ENCODE measurements at regions not wholly inside any gene's neighbourhood (a gene's known extent, or its start where the extent isn't known, plus 50 kb on each side); places are given as distances from the start of the nearest gene placed in this dataset.

DNA sequence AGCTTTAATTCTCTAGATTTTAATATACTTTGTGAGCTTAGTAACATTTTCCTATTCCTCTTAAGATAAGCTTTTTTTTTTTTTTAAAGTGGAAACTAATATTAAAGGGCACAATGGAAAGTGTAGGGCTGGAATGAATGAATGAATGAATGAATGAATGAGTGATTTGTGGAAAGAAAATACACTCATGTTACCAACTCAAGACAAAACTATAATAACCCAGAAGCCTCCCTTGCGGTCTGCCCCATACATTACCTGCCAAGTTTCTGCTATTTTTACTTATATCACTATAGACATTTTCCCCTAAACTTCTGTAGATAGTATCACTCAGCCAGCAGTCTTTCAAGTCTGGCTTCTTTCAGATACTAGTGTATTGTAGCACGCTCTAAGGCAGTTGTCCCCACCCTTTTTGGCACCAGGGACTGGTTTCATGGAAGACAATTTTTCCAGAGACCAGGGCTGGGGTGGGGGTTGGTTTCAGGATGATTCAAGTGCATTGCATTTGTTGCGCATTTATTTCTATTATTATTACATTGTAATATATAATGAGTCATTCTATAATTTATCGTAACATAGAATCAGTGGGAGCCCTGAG lies 932.2 kb downstream of the TBC1D22A start:
- Histone ChIP-seq H3K4me3 (no peak overlapping the region), H3K27ac (no peak overlapping the region), H3K4me1 (ENCODE audit: control insufficient read depth in 1 of 2, low read depth in 2 of 2) (no peaks in the 10 kb centered on the region), H3K27me3 (replicated peaks; ENCODE audit: insufficient read depth) (no peaks in the 10 kb centered on the region), H3K36me3 (no peaks in the 10 kb centered on the region), H3K9me3 (no peaks in the 10 kb centered on the region)
- TF ChIP-seq, protein P1, sequence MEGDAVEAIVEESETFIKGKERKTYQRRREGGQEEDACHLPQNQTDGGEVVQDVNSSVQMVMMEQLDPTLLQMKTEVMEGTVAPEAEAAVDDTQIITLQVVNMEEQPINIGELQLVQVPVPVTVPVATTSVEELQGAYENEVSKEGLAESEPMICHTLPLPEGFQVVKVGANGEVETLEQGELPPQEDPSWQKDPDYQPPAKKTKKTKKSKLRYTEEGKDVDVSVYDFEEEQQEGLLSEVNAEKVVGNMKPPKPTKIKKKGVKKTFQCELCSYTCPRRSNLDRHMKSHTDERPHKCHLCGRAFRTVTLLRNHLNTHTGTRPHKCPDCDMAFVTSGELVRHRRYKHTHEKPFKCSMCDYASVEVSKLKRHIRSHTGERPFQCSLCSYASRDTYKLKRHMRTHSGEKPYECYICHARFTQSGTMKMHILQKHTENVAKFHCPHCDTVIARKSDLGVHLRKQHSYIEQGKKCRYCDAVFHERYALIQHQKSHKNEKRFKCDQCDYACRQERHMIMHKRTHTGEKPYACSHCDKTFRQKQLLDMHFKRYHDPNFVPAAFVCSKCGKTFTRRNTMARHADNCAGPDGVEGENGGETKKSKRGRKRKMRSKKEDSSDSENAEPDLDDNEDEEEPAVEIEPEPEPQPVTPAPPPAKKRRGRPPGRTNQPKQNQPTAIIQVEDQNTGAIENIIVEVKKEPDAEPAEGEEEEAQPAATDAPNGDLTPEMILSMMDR (IDR thresholded peaks at IDR 0.05) = no peak
- no peak for ATAC-seq (ENCODE audit: insufficient number of reproducible peaks, low FRiP score, low read depth)
- DNase-seq (ENCODE audit: low spot score) = no peak

DNA sequence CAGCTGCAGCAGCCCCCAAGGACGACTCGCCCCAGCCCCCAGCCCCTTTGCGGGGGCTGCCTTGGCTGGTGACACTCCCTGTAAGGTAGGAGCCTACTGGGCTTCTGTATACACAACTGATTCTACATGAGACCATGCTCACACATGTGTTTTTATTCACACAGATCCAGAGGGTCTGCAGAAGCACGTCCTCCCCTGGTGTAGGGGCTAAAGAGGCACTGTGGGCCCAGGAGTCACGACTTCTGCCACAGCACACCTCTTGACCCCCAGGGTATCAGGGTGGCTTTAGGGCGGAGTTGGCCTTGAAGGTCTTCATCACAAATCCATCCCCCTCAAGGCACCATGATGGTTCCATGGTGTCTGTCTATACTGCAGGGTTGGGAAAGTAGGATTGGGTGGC lies 931.2 kb downstream of the TBC1D22A start:
- Histone ChIP-seq H3K9me3 (no peaks in the 10 kb centered on the region), H3K4me3 (no peak overlapping the region), H3K4me1 (ENCODE audit: control insufficient read depth in 1 of 2, low read depth in 2 of 2) (no peaks in the 10 kb centered on the region), H3K27ac (no peak overlapping the region), H3K36me3 (no peaks in the 10 kb centered on the region), H3K27me3 (replicated peaks; ENCODE audit: insufficient read depth) (no peaks in the 10 kb centered on the region)
- no peak for DNase-seq (ENCODE audit: low spot score)
- no peak for ATAC-seq (ENCODE audit: insufficient number of reproducible peaks, low FRiP score, low read depth)
- TF ChIP-seq, protein P1 (IDR thresholded peaks at IDR 0.05) = no peak

DNA sequence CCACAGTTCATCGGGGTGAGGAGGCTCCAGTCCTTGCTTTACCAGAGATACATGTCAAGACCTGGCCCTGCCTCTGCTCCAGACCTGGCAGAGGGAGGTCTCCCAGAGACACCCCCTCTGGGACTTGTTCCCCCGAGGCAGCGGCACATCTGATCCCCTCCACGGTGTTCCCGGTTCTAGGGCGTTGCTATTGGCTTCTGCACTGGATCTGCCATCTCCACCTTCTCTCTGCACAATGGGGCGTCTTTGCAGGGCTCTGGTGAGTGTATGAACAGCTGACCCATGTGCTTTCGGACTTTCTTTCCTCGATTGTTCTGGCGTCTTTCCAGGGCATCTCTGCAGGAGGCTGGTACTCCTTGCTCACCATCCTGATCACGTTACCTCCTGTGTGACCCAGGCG lies 930.4 kb downstream of the TBC1D22A start:
- TF ChIP-seq, protein P1 (IDR thresholded peaks at IDR 0.05) = no peak
- no peaks in the 10 kb centered on the region for H3K4me1 ChIP-seq (ENCODE audit: control insufficient read depth in 1 of 2, low read depth in 2 of 2)

DNA sequence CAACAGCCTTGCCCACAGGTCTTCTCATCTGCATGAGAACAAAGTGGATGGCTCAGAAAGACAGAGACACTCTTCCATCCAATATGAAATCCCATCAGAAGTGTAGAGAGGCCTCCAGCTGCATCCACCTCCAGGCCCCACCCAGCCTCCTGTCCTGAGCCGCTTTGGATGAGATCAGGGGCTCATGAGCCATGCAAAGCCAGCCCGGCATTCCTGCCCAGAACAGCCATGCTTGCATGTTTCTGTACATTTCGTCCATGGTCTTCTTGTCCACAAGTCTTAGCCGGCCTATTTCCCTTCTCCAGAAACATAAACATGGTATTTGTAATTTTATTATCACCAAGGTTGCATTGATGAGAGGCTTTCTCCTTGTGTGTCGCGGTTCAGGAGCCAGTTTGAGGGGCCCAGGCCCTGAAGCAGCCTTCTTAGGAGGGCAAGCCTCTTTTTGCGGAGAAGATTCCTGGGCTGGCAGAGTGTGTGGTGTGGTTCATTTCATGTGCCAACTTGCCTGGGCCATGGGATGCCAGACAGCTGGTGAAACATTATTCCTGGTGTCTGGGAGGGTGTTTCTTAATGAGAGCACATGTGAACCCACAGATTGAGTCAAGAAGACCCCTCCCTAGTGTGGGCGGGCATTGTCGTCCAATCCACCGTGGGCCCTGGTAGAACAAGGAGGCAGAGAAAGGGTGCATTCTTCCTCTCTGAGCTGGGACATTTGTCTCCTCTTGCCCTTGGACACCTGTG lies 928.9 kb downstream of the TBC1D22A start:
- Histone ChIP-seq H3K4me3 (no peak overlapping the region), H3K36me3 (no peaks in the 10 kb centered on the region), H3K4me1 (ENCODE audit: control insufficient read depth in 1 of 2, low read depth in 2 of 2) (no peaks in the 10 kb centered on the region), H3K27me3 (replicated peaks; ENCODE audit: insufficient read depth) (no peaks in the 10 kb centered on the region), H3K9me3 (no peaks in the 10 kb centered on the region), H3K27ac (no peak overlapping the region)
- DNase-seq (ENCODE audit: low spot score) (no peak), ATAC-seq (ENCODE audit: insufficient number of reproducible peaks, low FRiP score, low read depth) (no peak)
- TF ChIP-seq, protein P1 (IDR thresholded peaks at IDR 0.05) = no peak

More for the DNA sequence above, 930.4 kb downstream of the TBC1D22A start:
- DNase-seq (ENCODE audit: low spot score) = no peak
- Histone ChIP-seq H3K4me3 (no peak overlapping the region), H3K9me3 (no peaks in the 10 kb centered on the region), H3K27me3 (replicated peaks; ENCODE audit: insufficient read depth) (no peaks in the 10 kb centered on the region), H3K27ac (no peak overlapping the region), H3K36me3 (no peaks in the 10 kb centered on the region)
- ATAC-seq (ENCODE audit: insufficient number of reproducible peaks, low FRiP score, low read depth) = no peak

DNA sequence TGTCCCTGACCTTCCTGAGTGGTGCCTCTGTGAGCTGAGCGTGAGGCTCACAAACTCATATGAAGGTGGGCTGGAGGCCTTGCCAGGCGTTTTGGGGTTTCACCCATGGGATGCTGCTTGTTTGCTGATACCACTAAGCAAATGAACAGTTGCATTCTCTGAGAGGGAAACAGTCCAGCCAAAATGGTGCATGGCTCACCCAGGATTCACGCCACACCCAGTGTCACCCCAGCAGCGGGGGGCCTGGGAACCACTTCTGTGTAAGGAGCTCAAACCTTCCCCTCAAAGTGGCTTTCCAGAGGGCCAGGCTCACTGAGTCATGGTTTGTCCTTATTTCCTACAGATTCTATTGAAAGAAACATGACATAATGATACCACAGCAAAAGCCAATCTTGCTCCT lies 928.1 kb downstream of the TBC1D22A start:
- ATAC-seq (ENCODE audit: insufficient number of reproducible peaks, low FRiP score, low read depth) (no peak), DNase-seq (ENCODE audit: low spot score) (no peak)
- Histone ChIP-seq H3K4me1 (ENCODE audit: control insufficient read depth in 1 of 2, low read depth in 2 of 2) (no peaks in the 10 kb centered on the region), H3K4me3 (no peak overlapping the region), H3K9me3 (no peaks in the 10 kb centered on the region), H3K27me3 (replicated peaks; ENCODE audit: insufficient read depth) (no peaks in the 10 kb centered on the region), H3K27ac (no peak overlapping the region), H3K36me3 (no peaks in the 10 kb centered on the region)
- TF ChIP-seq, protein P1 (IDR thresholded peaks at IDR 0.05) = no peak
